ENCODE measurements at regions not wholly inside any gene's neighbourhood (a gene's known extent, or its start where the extent isn't known, plus 50 kb on each side); places are given as distances from the start of the nearest gene placed in this dataset.

DNA sequence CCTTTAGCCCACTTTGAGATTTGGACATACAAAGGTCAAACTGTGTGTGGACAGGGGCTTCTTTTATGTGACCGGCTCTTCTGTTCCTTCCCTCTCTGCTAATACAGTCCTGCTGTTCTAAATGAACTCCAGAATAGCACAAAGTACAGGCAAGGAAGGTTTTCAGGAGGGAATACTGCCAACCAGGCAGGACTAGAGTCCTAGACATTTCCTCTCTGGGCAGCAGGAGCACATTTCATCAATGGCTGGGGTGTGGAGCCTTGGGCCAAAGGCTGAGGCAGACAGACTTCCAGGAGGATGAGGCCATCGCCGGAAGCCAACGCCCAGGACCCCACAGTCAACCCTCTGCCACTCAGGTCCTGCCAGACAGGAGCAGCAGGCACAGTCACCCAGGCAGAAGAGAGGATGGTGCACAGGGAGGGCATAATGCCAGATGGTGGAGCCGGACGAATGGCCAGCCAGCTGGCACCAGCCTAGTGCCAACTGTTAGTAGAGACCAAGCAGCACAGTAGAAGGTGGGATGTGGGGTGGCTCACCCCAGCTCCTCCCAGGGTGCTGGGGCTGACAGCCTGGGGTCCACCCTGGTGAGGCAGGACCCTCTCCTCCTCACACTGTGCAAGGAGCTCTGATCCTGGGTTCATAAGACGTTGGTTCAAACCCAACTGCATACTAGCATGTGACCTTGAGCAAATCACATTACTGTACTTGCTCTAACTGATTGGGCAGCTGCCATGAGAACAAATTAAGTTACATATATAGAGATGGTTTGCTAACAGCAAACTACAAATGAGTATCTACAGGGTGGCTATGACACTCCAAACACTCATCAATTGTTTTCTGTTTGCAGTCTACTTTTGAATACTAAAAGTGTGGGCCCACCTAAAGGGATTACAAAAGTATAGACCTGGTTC, 410.7 kb downstream of the SIPA1L2 start:
- FAIRE-seq (no peak), DNase-seq (ENCODE audit: low read depth, low spot score) (no peak)
- H3K79me2 ChIP-seq (ENCODE audit: control insufficient read depth, insufficient read depth, low read length): no peaks in the 10 kb centered on the region
- no peak overlapping the region for H3K4me3 ChIP-seq (ENCODE audit: control insufficient read depth in 2 of 3, extremely low read depth in 1 of 3, insufficient read depth in 2 of 3, low read depth in 1 of 3, low read length in 3 of 3)
- H3K27me3 ChIP-seq (ENCODE audit: control insufficient read depth, extremely low read depth, insufficient read depth, low read length): no peaks in the 10 kb centered on the region
- no peaks in the 10 kb centered on the region for H3K9me1 ChIP-seq (ENCODE audit: control insufficient read depth, extremely low read depth, insufficient read depth, low read length)
- H3K4me1 ChIP-seq (ENCODE audit: control insufficient read depth, extremely low read depth, insufficient read depth, low read length): peaks cover 22% of the 10 kb centered on the region
- no peak overlapping the region for H3K27ac ChIP-seq (ENCODE audit: control insufficient read depth, insufficient read depth, low read length)
- H4K20me1 ChIP-seq (ENCODE audit: control insufficient read depth, extremely low read depth, insufficient read depth, low read length): no peaks in the 10 kb centered on the region
- H3K36me3 ChIP-seq (ENCODE audit: control insufficient read depth in 2 of 2, extremely low read depth in 1 of 2, insufficient read depth in 2 of 2, low read length in 2 of 2): no peaks in the 10 kb centered on the region
- H3K4me2 ChIP-seq (ENCODE audit: control insufficient read depth, extremely low read depth, insufficient read depth, low read depth, low read length): no peak overlapping the region
- H3K9me3 ChIP-seq (ENCODE audit: control insufficient read depth, low read depth, low read length): no peaks in the 10 kb centered on the region
- TF ChIP-seq CTCF (optimal IDR thresholded peaks at IDR 0.05 in 1 of 3, IDR thresholded peaks at IDR 0.05 in 1 of 3, conservative IDR thresholded peaks at IDR 0.05 in 1 of 3; ENCODE audit: extremely low read depth in 1 of 3, insufficient read depth in 2 of 3, low read length in 3 of 3): no peak
- no peak for TF ChIP-seq EZH2 (IDR thresholded peaks at IDR 0.05; ENCODE audit: low read length)
- H2AFZ ChIP-seq (ENCODE audit: control insufficient read depth, low read length): no peak overlapping the region
- H3K9ac ChIP-seq (ENCODE audit: control insufficient read depth, extremely low read depth, insufficient read depth, low read length): no peak overlapping the region
- dilution Hi-C loops (cut with MboI; ENCODE audit: extremely low pct_ligation_motif_present, low sequenced_read_pairs): no loop called here

DNA sequence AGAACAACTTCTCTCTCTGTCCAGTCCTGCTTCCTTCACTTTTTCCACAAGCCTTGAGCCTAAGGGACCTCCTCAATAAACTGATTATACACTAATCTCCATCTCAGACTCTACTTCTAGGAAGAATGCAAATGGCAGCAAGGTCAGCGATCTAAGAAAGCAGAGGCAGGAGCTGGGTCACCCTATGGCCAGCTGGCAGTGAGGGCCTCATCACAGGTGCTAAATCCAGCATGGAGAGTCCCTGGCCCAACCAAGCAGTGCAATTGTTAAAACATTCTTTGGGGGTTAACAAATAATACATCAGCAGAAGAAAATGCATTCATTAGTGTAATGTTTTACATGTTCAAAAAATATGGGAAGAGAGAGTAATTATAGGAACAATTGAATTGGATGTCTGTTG, 416.0 kb downstream of the SIPA1L2 start:
- FAIRE-seq: no peak
- Histone ChIP-seq H2AFZ (ENCODE audit: control insufficient read depth, low read length) (no peak overlapping the region), H3K36me3 (ENCODE audit: control insufficient read depth in 2 of 2, extremely low read depth in 1 of 2, insufficient read depth in 2 of 2, low read length in 2 of 2) (no peaks in the 10 kb centered on the region), H3K9ac (ENCODE audit: control insufficient read depth, extremely low read depth, insufficient read depth, low read length) (no peak overlapping the region), H3K4me3 (ENCODE audit: control insufficient read depth in 2 of 3, extremely low read depth in 1 of 3, insufficient read depth in 2 of 3, low read depth in 1 of 3, low read length in 3 of 3) (no peak overlapping the region), H3K4me2 (ENCODE audit: control insufficient read depth, extremely low read depth, insufficient read depth, low read depth, low read length) (no peak overlapping the region), H3K79me2 (ENCODE audit: control insufficient read depth, insufficient read depth, low read length) (no peaks in the 10 kb centered on the region), H3K9me3 (ENCODE audit: control insufficient read depth, low read depth, low read length) (no peaks in the 10 kb centered on the region), H3K9me1 (ENCODE audit: control insufficient read depth, extremely low read depth, insufficient read depth, low read length) (no peaks in the 10 kb centered on the region), H3K27ac (ENCODE audit: control insufficient read depth, insufficient read depth, low read length) (no peak overlapping the region), H4K20me1 (ENCODE audit: control insufficient read depth, extremely low read depth, insufficient read depth, low read length) (no peaks in the 10 kb centered on the region), H3K4me1 (ENCODE audit: control insufficient read depth, extremely low read depth, insufficient read depth, low read length) (no peaks in the 10 kb centered on the region), H3K27me3 (ENCODE audit: control insufficient read depth, extremely low read depth, insufficient read depth, low read length) (no peaks in the 10 kb centered on the region)
- TF ChIP-seq CTCF (optimal IDR thresholded peaks at IDR 0.05 in 1 of 3, IDR thresholded peaks at IDR 0.05 in 1 of 3, conservative IDR thresholded peaks at IDR 0.05 in 1 of 3; ENCODE audit: extremely low read depth in 1 of 3, insufficient read depth in 2 of 3, low read length in 3 of 3): no peak
- TF ChIP-seq EZH2 (IDR thresholded peaks at IDR 0.05; ENCODE audit: low read length): no peak
- DNase-seq (ENCODE audit: low read depth, low spot score): no peak
- dilution Hi-C loops (cut with MboI; ENCODE audit: extremely low pct_ligation_motif_present, low sequenced_read_pairs): no loop called here

All from keratinocyte (primary cell).